ENCODE measurements at regions not wholly inside any gene's neighbourhood (a gene's known extent, or its start where the extent isn't known, plus 50 kb on each side); places are given as distances from the start of the nearest gene placed in this dataset.

DNA sequence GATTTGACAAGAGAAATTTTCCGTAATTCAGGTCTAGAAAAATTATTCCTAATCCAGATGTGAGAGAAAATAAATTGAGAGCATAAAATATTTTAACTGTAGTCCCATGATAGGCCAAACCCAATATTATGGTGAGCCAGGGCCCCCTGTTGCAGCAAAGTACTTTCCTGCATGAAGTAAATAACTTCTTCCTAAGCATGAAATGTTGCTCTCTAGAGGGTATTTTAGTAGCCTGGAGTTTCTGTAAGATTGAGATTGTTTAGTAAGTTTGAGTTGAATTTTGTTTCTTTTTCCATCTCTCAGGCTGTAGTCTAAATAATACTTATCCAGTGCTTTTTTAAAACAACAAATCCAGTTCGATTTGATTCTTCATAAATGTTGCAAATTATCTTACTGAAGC, 317.5 kb upstream of the MPDZ start (continued):
- TF ChIP-seq, protein P1, sequence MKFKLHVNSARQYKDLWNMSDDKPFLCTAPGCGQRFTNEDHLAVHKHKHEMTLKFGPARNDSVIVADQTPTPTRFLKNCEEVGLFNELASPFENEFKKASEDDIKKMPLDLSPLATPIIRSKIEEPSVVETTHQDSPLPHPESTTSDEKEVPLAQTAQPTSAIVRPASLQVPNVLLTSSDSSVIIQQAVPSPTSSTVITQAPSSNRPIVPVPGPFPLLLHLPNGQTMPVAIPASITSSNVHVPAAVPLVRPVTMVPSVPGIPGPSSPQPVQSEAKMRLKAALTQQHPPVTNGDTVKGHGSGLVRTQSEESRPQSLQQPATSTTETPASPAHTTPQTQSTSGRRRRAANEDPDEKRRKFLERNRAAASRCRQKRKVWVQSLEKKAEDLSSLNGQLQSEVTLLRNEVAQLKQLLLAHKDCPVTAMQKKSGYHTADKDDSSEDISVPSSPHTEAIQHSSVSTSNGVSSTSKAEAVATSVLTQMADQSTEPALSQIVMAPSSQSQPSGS (IDR thresholded peaks at IDR 0.05; ENCODE audit: low read length), result no peak
- TF ChIP-seq ETV6 (conservative IDR thresholded peaks at IDR 0.05 in 1 of 2, IDR thresholded peaks at IDR 0.05 in 1 of 2; ENCODE audit: borderline replicate concordance in 1 of 2, low read depth in 1 of 2) (no peak), TAF1 (IDR thresholded peaks at IDR 0.05; ENCODE audit: borderline replicate concordance, low read depth, low read length) (no peak), IKZF1 (conservative IDR thresholded peaks at IDR 0.05) (no peak), CBX3 (IDR thresholded peaks at IDR 0.05; ENCODE audit: borderline replicate concordance, low read depth) (no peak)

DNA sequence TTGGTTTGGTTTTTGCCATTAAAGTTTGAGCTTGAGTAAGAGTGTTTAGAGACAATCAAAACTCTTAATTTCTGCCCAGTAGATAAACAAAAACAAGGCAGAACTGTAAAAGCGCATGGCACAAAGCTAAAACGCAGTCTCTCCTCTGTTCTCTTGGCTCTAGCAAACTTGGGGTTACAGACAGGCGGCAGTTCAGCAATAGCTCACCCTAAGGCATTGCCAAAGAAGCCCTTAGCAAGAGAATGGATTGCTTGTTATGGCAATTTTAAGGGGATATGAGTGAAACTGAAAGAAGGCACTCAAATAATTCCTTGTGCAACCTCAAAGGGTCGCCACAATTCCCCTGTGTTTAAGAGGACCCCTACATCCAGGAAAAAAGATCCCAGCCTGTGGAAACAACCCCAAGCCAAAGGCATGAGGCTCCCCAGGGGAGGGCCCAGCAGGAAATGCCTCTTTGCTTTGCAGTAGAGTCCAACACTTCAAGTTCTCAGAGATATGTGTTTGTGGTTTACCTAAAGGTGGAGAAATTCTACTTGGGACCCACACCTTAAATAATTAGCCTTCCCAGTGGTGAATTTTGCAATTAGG, 317.0 kb upstream of the MPDZ start:
- Histone ChIP-seq H3K9ac (ENCODE audit: control insufficient read depth, insufficient read depth, low read length) (no peak overlapping the region), H2AFZ (ENCODE audit: control insufficient read depth, low read depth, low read length) (no peak overlapping the region), H3K4me1 (ENCODE audit: control insufficient read depth, insufficient read depth, low read length) (no peaks in the 10 kb centered on the region), H3K4me2 (ENCODE audit: control insufficient read depth, insufficient read depth) (no peak overlapping the region), H3K27ac (ENCODE audit: control insufficient read depth, insufficient read depth) (no peak overlapping the region), H3K27me3 (replicated peaks in 1 of 2; ENCODE audit: control insufficient read depth in 2 of 2, insufficient read depth in 2 of 2, low read length in 1 of 2) (no peaks in the 10 kb centered on the region), H4K20me1 (ENCODE audit: control insufficient read depth, insufficient read depth) (no peaks in the 10 kb centered on the region), H3K36me3 (ENCODE audit: control insufficient read depth in 2 of 2, insufficient read depth in 2 of 2, low read length in 1 of 2) (no peaks in the 10 kb centered on the region), H3K4me3 (no peak overlapping the region), H3K9me3 (replicated peaks; ENCODE audit: control insufficient read depth, insufficient read depth, low read length) (no peaks in the 10 kb centered on the region), H3K79me2 (ENCODE audit: control insufficient read depth, insufficient read depth, low read length) (no peaks in the 10 kb centered on the region)
- ChIA-PET CTCF (no interaction called here), RAD21 (ENCODE audit: unreplicated experiment) (no interaction called here), POLR2A (no interaction called here), SMC1A (ENCODE audit: uncharacterized antibody, unreplicated experiment) (interaction anchor here (0.6 kb wide), 1 partner anchor 96 kb away, joined by 3 read pairs; no protein-coding TSS in a partner anchor)
- in situ Hi-C loops (cut with MboI) (no loop called here), intact Hi-C loops (cut with micrococcal nuclease; ENCODE audit: unreplicated experiment) (no loop called here)
- BruUV-seq (replicated peaks), result no TSS peak
- FAIRE-seq, result no peak
- DNase-seq (ENCODE audit: low read depth, low spot score), result no peak
- no peak for ATAC-seq
- 10% methylated on average over 4 of the region's 4 CpGs for WGBS (ENCODE audit: insufficient coverage, insufficient replicate concordance, low lambda C conversion rate, missing lambda C conversion rate)
- no peak for TF ChIP-seq ZNF622 (IDR thresholded peaks at IDR 0.05)
- TF ChIP-seq, protein P2, sequence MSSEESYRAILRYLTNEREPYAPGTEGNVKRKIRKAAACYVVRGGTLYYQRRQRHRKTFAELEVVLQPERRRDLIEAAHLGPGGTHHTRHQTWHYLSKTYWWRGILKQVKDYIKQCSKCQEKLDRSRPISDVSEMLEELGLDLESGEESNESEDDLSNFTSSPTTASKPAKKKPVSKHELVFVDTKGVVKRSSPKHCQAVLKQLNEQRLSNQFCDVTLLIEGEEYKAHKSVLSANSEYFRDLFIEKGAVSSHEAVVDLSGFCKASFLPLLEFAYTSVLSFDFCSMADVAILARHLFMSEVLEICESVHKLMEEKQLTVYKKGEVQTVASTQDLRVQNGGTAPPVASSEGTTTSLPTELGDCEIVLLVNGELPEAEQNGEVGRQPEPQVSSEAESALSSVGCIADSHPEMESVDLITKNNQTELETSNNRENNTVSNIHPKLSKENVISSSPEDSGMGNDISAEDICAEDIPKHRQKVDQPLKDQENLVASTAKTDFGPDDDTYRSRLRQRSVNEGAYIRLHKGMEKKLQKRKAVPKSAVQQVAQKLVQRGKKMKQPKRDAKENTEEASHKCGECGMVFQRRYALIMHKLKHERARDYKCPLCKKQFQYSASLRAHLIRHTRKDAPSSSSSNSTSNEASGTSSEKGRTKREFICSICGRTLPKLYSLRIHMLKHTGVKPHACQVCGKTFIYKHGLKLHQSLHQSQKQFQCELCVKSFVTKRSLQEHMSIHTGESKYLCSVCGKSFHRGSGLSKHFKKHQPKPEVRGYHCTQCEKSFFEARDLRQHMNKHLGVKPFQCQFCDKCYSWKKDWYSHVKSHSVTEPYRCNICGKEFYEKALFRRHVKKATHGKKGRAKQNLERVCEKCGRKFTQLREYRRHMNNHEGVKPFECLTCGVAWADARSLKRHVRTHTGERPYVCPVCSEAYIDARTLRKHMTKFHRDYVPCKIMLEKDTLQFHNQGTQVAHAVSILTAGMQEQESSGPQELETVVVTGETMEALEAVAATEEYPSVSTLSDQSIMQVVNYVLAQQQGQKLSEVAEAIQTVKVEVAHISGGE (CRISPR knock-in tag; IDR thresholded peaks at IDR 0.05), result no peak
- TF ChIP-seq HDGF (IDR thresholded peaks at IDR 0.05), result no peak
- TF ChIP-seq, protein P3, sequence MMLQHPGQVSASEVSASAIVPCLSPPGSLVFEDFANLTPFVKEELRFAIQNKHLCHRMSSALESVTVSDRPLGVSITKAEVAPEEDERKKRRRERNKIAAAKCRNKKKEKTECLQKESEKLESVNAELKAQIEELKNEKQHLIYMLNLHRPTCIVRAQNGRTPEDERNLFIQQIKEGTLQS (IDR thresholded peaks at IDR 0.05; ENCODE audit: borderline replicate concordance, extremely low read depth, low read depth, low read length), result no peak
- TF ChIP-seq ZNF274 (IDR thresholded peaks at IDR 0.05; ENCODE audit: insufficient read depth, insufficient read length), result no peak
- no peak for TF ChIP-seq TCF12 (IDR thresholded peaks at IDR 0.05; ENCODE audit: low read depth, low read length)
- no peak for TF ChIP-seq MYC (IDR thresholded peaks at IDR 0.05; ENCODE audit: insufficient read depth, insufficient read length, insufficient replicate concordance, low read length, severe bottlenecking)
- TF ChIP-seq, protein P4, sequence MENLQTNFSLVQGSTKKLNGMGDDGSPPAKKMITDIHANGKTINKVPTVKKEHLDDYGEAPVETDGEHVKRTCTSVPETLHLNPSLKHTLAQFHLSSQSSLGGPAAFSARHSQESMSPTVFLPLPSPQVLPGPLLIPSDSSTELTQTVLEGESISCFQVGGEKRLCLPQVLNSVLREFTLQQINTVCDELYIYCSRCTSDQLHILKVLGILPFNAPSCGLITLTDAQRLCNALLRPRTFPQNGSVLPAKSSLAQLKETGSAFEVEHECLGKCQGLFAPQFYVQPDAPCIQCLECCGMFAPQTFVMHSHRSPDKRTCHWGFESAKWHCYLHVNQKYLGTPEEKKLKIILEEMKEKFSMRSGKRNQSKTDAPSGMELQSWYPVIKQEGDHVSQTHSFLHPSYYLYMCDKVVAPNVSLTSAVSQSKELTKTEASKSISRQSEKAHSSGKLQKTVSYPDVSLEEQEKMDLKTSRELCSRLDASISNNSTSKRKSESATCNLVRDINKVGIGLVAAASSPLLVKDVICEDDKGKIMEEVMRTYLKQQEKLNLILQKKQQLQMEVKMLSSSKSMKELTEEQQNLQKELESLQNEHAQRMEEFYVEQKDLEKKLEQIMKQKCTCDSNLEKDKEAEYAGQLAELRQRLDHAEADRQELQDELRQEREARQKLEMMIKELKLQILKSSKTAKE (IDR thresholded peaks at IDR 0.05; ENCODE audit: low read depth, poor library complexity, severe bottlenecking), result no peak
- no peak for TF ChIP-seq ZNF24 (IDR thresholded peaks at IDR 0.05)
